ENCODE measurements at regions not wholly inside any gene's neighbourhood (a gene's known extent, or its start where the extent isn't known, plus 50 kb on each side); places are given as distances from the start of the nearest gene placed in this dataset.
"Not testable (repeated sequence)": the region's sequence is repeated elsewhere in the genome, so short reads cannot be mapped to it uniquely, and the experiment has no call there.

- DNase-seq: no peak
These were observed 113.7 kb downstream of the CDCA7 start for GRCh38 chr2:173468266-173468793.

- no peak for DNase-seq
These were observed 117.4 kb downstream of the CDCA7 start for GRCh38 chr2:173472112-173472511.

- DNase-seq: no peak
These were observed 128.5 kb downstream of the CDCA7 start for GRCh38 chr2:173483137-173483536.

GRCh38 chr2:173488861-173489260, 134.2 kb downstream of the CDCA7 start:
- DNase-seq: no peak

GRCh38 chr2:173491418-173491817, 136.7 kb downstream of the CDCA7 start:
- DNase-seq: no peak

GRCh38 chr2:173493874-173494273, 139.2 kb downstream of the CDCA7 start:
- DNase-seq: no peak

- no peak for DNase-seq
These were observed 142.1 kb downstream of the CDCA7 start for GRCh38 chr2:173496746-173497145.

GRCh38 chr2:173500953-173501352, 146.3 kb downstream of the CDCA7 start:
- DNase-seq: no peak

- DNase-seq: no peak
These were observed 147.6 kb downstream of the CDCA7 start for GRCh38 chr2:173502296-173502695.

GRCh38 chr2:173511357-173511756, 156.7 kb downstream of the CDCA7 start:
- no peak for DNase-seq

GRCh38 chr2:173511942-173512341, 157.3 kb downstream of the CDCA7 start:
- DNase-seq: no peak

GRCh38 chr2:173513107-173513727, 158.5 kb downstream of the CDCA7 start:
- no peak for DNase-seq

GRCh38 chr2:173520918-173521317, 166.2 kb downstream of the CDCA7 start:
- no peak for DNase-seq

GRCh38 chr2:173521450-173522192, 166.9 kb downstream of the CDCA7 start:
- DNase-seq: no peak

GRCh38 chr2:173523497-173523896, 168.8 kb downstream of the CDCA7 start:
- DNase-seq: no peak

- DNase-seq: no peak
These were observed 169.7 kb downstream of the CDCA7 start for GRCh38 chr2:173524256-173524955.

- DNase-seq: not testable (repeated sequence)
These were observed 178.3 kb downstream of the CDCA7 start for GRCh38 chr2:173532732-173533531.

- no peak for DNase-seq
These were observed 183.0 kb downstream of the CDCA7 start for GRCh38 chr2:173537694-173538093.

GRCh38 chr2:173539615-173540014, 184.9 kb downstream of the CDCA7 start:
- DNase-seq: no peak

GRCh38 chr2:173544641-173545363, 190.1 kb downstream of the CDCA7 start:
- DNase-seq: no peak

GRCh38 chr2:173545364-173545763, 190.7 kb downstream of the CDCA7 start:
- no peak for DNase-seq

GRCh38 chr2:173547499-173547898, 192.8 kb downstream of the CDCA7 start:
- no peak for DNase-seq

Data from stimulated activated CD4-positive, alpha-beta T cell treated with anti-CD3 and anti-CD28 coated beads, Interleukin-2, amount 100 ng/mL, for 48 hours (primary cell).